Stomach (tissue), 4 donors: ENCODE measurements at regions not wholly inside any gene's neighbourhood (a gene's known extent, or its start where the extent isn't known, plus 50 kb on each side); places are given as distances from the start of the nearest gene placed in this dataset.

Experiments
- CTCF ChIP-seq, 7 experiments: fragments of 450-650 bp in 4 of 7; fragments of 200-600 bp in 3 of 7; sonication (generic) in 3 of 7; IDR thresholded peaks; one replicate each; pipeline ENCODE4 v1.5.1; 2016 to 2019; ENCODE audit warnings: antibody characterized with exemption in 7 of 7, control low read depth in 2 of 7, mild to moderate bottlenecking in 1 of 7
- EP300 ChIP-seq: sonication (generic); formaldehyde crosslinking; IDR thresholded peaks from one replicate; pipeline ENCODE4 v1.6.1; 2017; ENCODE audit warnings: antibody characterized with exemption
- POLR2A ChIP-seq, 4 donors: fragments of 450-650 bp; IDR thresholded peaks; one replicate each; pipeline ENCODE4 v1.6.1; 2016; ENCODE audit warnings: antibody characterized with exemption in 4 of 4, control low read depth in 2 of 4, mild to moderate bottlenecking in 1 of 4, moderate library complexity in 1 of 4
- POLR2AphosphoS5 ChIP-seq, 3 donors: sonication (generic); formaldehyde crosslinking; IDR thresholded peaks; one replicate each; pipeline ENCODE4 v1.6.1; 2016; ENCODE audit warnings: antibody characterized with exemption in 3 of 3

- TF ChIP-seq CTCF (IDR thresholded peaks at IDR 0.05) (no peak), EP300 (no peak), POLR2A (IDR thresholded peaks at IDR 0.05) (no peak), POLR2AphosphoS5 (IDR thresholded peaks at IDR 0.05) (no peak)
These were observed 139.7 kb upstream of the PITX1 start for GRCh38 chr5:135173662-135174290.
